ENCODE measurements at regions not wholly inside any gene's neighbourhood (a gene's known extent, or its start where the extent isn't known, plus 50 kb on each side); places are given as distances from the start of the nearest gene placed in this dataset.

DNA sequence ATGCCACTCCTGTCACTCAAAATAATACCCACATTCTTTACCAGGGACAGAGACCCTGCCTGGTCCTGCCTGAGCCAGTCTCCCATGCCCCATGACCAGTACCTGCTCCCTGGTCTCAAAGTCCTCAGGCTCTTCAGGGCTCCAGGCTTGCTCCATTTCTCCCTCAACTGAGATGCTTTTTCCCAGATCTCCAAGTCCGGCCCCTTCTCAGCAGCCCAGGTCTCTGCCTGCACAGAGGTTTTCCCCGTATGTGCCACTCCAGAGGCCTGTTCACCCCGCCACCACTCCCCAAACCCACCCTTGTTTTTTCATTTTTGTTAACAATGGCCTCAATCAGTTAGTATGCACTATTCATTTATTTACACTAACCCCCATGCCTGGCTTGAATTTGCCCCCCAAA, 499.5 kb upstream of the MYT1L start:
- POLR2A ChIA-PET (ENCODE audit: unreplicated experiment): no interaction called here
- no peak overlapping the region for H2AK9ac ChIP-seq (replicated peaks; ENCODE audit: low read depth, low read length, poor library complexity)
- H4K5ac ChIP-seq (ENCODE audit: low read depth, low read length): no peak overlapping the region
- H3K23ac ChIP-seq (ENCODE audit: low read depth, low read length): no peak overlapping the region
- DNase-seq (no peak), ATAC-seq (ENCODE audit: low read depth) (no peak)
- H2BK20ac ChIP-seq (ENCODE audit: low read depth, low read length): no peak overlapping the region
- no peak for TF ChIP-seq RCOR1 (IDR thresholded peaks at IDR 0.05; ENCODE audit: insufficient replicate concordance, low read length)
- TF ChIP-seq MAZ (IDR thresholded peaks at IDR 0.05; ENCODE audit: borderline replicate concordance, low read depth, low read length): no peak
- TF ChIP-seq, protein P1, sequence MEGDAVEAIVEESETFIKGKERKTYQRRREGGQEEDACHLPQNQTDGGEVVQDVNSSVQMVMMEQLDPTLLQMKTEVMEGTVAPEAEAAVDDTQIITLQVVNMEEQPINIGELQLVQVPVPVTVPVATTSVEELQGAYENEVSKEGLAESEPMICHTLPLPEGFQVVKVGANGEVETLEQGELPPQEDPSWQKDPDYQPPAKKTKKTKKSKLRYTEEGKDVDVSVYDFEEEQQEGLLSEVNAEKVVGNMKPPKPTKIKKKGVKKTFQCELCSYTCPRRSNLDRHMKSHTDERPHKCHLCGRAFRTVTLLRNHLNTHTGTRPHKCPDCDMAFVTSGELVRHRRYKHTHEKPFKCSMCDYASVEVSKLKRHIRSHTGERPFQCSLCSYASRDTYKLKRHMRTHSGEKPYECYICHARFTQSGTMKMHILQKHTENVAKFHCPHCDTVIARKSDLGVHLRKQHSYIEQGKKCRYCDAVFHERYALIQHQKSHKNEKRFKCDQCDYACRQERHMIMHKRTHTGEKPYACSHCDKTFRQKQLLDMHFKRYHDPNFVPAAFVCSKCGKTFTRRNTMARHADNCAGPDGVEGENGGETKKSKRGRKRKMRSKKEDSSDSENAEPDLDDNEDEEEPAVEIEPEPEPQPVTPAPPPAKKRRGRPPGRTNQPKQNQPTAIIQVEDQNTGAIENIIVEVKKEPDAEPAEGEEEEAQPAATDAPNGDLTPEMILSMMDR (conservative IDR thresholded peaks at IDR 0.05; ENCODE audit: low read depth, low read length): no peak
- no peak for TF ChIP-seq POLR2A (IDR thresholded peaks at IDR 0.05; ENCODE audit: low read depth, low read length)
- no peak for TF ChIP-seq RFX5 (IDR thresholded peaks at IDR 0.05; ENCODE audit: low read depth, low read length)
- no peak for TF ChIP-seq CEBPB (IDR thresholded peaks at IDR 0.05; ENCODE audit: low read depth, low read length)
- no peak for TF ChIP-seq MAFK (IDR thresholded peaks at IDR 0.05; ENCODE audit: low read depth, low read length)
- TF ChIP-seq, protein P2, sequence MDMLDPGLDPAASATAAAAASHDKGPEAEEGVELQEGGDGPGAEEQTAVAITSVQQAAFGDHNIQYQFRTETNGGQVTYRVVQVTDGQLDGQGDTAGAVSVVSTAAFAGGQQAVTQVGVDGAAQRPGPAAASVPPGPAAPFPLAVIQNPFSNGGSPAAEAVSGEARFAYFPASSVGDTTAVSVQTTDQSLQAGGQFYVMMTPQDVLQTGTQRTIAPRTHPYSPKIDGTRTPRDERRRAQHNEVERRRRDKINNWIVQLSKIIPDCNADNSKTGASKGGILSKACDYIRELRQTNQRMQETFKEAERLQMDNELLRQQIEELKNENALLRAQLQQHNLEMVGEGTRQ (IDR thresholded peaks at IDR 0.05; ENCODE audit: low read depth, low read length): no peak
- TF ChIP-seq MXI1 (IDR thresholded peaks at IDR 0.05; ENCODE audit: borderline replicate concordance, low read depth, low read length): no peak
- no peak for TF ChIP-seq RAD21 (IDR thresholded peaks at IDR 0.05; ENCODE audit: low read length)
- TF ChIP-seq CHD1 (IDR thresholded peaks at IDR 0.05; ENCODE audit: low read depth, low read length): no peak
- TF ChIP-seq FOS (IDR thresholded peaks at IDR 0.05; ENCODE audit: low read depth, low read length): no peak
- TF ChIP-seq, protein P3, sequence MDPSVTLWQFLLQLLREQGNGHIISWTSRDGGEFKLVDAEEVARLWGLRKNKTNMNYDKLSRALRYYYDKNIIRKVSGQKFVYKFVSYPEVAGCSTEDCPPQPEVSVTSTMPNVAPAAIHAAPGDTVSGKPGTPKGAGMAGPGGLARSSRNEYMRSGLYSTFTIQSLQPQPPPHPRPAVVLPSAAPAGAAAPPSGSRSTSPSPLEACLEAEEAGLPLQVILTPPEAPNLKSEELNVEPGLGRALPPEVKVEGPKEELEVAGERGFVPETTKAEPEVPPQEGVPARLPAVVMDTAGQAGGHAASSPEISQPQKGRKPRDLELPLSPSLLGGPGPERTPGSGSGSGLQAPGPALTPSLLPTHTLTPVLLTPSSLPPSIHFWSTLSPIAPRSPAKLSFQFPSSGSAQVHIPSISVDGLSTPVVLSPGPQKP (IDR thresholded peaks at IDR 0.05; ENCODE audit: borderline replicate concordance, low read depth, low read length): no peak
- no peak for TF ChIP-seq NFE2L2 (IDR thresholded peaks at IDR 0.05; ENCODE audit: low read depth, low read length)
- no peak for TF ChIP-seq BHLHE40 (IDR thresholded peaks at IDR 0.05; ENCODE audit: low read depth, low read length)
- TF ChIP-seq SMC3 (IDR thresholded peaks at IDR 0.05; ENCODE audit: low read depth, low read length): no peak
- no peak overlapping the region for H2BK120ac ChIP-seq (ENCODE audit: low read depth, low read length)
- intact Hi-C loops (cut with micrococcal nuclease) (no loop called here), in situ Hi-C loops (cut with MboI; ENCODE audit: low sequenced_read_pairs) (no loop called here), dilution Hi-C loops (cut with HindIII; ENCODE audit: low sequenced_read_pairs, unreplicated experiment) (no loop called here)
- no peak overlapping the region for H3K4me2 ChIP-seq (ENCODE audit: low read depth, low read length)
- H2AK5ac ChIP-seq (ENCODE audit: low read depth, low read length): no peak overlapping the region
- H4K91ac ChIP-seq (ENCODE audit: insufficient read depth, low read depth, low read length): no peak overlapping the region
- H2BK15ac ChIP-seq (ENCODE audit: low read depth, low read length): no peak overlapping the region
- no peaks in the 10 kb centered on the region for H3K36me3 ChIP-seq (ENCODE audit: control insufficient read depth, insufficient read depth, low read length)
- no peak overlapping the region for H4K8ac ChIP-seq (ENCODE audit: low read depth in 2 of 2, low read length in 2 of 2)
- H3K79me1 ChIP-seq (ENCODE audit: low read depth in 1 of 2, low read length in 2 of 2): no peaks in the 10 kb centered on the region
- no peaks in the 10 kb centered on the region for H3K4me1 ChIP-seq (ENCODE audit: control insufficient read depth, insufficient read depth, low read length)
- H3K9me1 ChIP-seq (ENCODE audit: insufficient read depth, low read length): no peaks in the 10 kb centered on the region
- H3K18ac ChIP-seq (ENCODE audit: low read depth, low read length): no peak overlapping the region
- no peak overlapping the region for H3K14ac ChIP-seq (replicated peaks; ENCODE audit: low read depth, low read length)
- CTCF ChIA-PET: no interaction called here
- BruUV-seq (replicated peaks): no TSS peak
- H2BK5ac ChIP-seq (ENCODE audit: low read depth, low read length, poor library complexity, severe bottlenecking): no peak overlapping the region
- H3K9ac ChIP-seq (ENCODE audit: low read depth, low read length): no peak overlapping the region
- H3K4me3 ChIP-seq (ENCODE audit: insufficient read depth, low read depth, low read length): no peak overlapping the region
- H3K9me3 ChIP-seq (ENCODE audit: control insufficient read depth, insufficient read depth, low read length): peaks cover 69% of the 10 kb centered on the region
- no CpG with 5 or more reads among the region's 3 CpGs for WGBS, 2 experiments (ENCODE audit: extremely low coverage in 2 of 2, insufficient read length in 1 of 2)
- H3K27ac ChIP-seq (ENCODE audit: insufficient read depth, low read length): no peak overlapping the region
- no peaks in the 10 kb centered on the region for H3K27me3 ChIP-seq (ENCODE audit: control insufficient read depth, insufficient read depth, low read length)
- H4K20me1 ChIP-seq (ENCODE audit: insufficient read depth, low read length): no peaks in the 10 kb centered on the region
- no peak overlapping the region for H2AFZ ChIP-seq (replicated peaks; ENCODE audit: low read length, poor library complexity)
- no peak overlapping the region for H3K56ac ChIP-seq (ENCODE audit: extremely low read depth, insufficient read depth, low read length)
- H3K4ac ChIP-seq (ENCODE audit: low read depth, low read length): no peak overlapping the region
